Neural cell (in vitro differentiated cells): ENCODE measurements at regions not wholly inside any gene's neighbourhood (a gene's known extent, or its start where the extent isn't known, plus 50 kb on each side); places are given as distances from the start of the nearest gene placed in this dataset.

ENCODE experiments used
- H2AFZ ChIP-seq: fragments of 200-600, 300-800 bp; sonication (generic), shearing (Covaris generic); 2 replicates; pipeline ENCODE4 v1.6.0; 2014; ENCODE audit warnings: low read depth, mild to moderate bottlenecking, antibody characterized with exemption, low read length, moderate library complexity
- H3F3A ChIP-seq: fragments of 200-600 bp; shearing (Covaris generic); 2 replicates; pipeline ENCODE4 v1.6.1; 2016; ENCODE audit warnings: mild to moderate bottlenecking, moderate library complexity, mixed read lengths, antibody characterized with exemption, low read length; ENCODE audit not compliant: insufficient read depth, poor library complexity, severe bottlenecking
- H3K27ac ChIP-seq: fragments of 200-600, 300-800 bp; sonication (generic), shearing (Covaris generic); 2 replicates; pipeline ENCODE4 v1.5.1; 2014; ENCODE audit warnings: mild to moderate bottlenecking, low read length, moderate library complexity
- H3K27me3 ChIP-seq: fragments of 300-800, 200-600 bp; sonication (generic), shearing (Covaris generic); 2 replicates; pipeline ENCODE4 v1.6.0; 2014; ENCODE audit warnings: mild to moderate bottlenecking, low read depth, low read length, moderate library complexity; ENCODE audit not compliant: insufficient read depth
- H3K36me3 ChIP-seq: fragments of 300-800, 200-600 bp; sonication (generic), shearing (Covaris generic); 2 replicates; pipeline ENCODE4 v1.5.1; 2014; ENCODE audit warnings: mild to moderate bottlenecking, antibody characterized with exemption, low read length, moderate library complexity; ENCODE audit not compliant: insufficient read depth
- H3K4me2 ChIP-seq: fragments of 300-800, 200-600 bp; sonication (generic), shearing (Covaris generic); 2 replicates; pipeline ENCODE4 v1.6.0; 2014; ENCODE audit warnings: mild to moderate bottlenecking, low read length
- H3K4me3 ChIP-seq: fragments of 300-800, 200-600 bp; sonication (generic), shearing (Covaris generic); 2 replicates; pipeline ENCODE4 v1.5.1; 2014; ENCODE audit warnings: mild to moderate bottlenecking, low read length, moderate library complexity
- H3K79me2 ChIP-seq: fragments of 200-600 bp; shearing (Covaris generic); replicated peaks from 2 replicates; pipeline ENCODE4 v1.6.0; 2014; ENCODE audit warnings: mild to moderate bottlenecking, low read length, moderate library complexity; ENCODE audit not compliant: insufficient read depth
- H3K9ac ChIP-seq: fragments of 300-800, 200-600 bp; sonication (generic), shearing (Covaris generic); 2 replicates; pipeline ENCODE4 v1.6.1; 2016; ENCODE audit warnings: mild to moderate bottlenecking, low read length, mixed read lengths
- H3K9me2 ChIP-seq: fragments of 200-600 bp; shearing (Covaris generic); 2 replicates; pipeline ENCODE4 v1.6.1; 2016; ENCODE audit warnings: mild to moderate bottlenecking, low read length, mixed read lengths; ENCODE audit not compliant: insufficient read depth
- H3K9me3 ChIP-seq: fragments of 200-600, 300-800 bp; sonication (generic), shearing (Covaris generic); 2 replicates; pipeline ENCODE4 v1.6.1; 2016; ENCODE audit warnings: mild to moderate bottlenecking, mixed run types, low read length, moderate library complexity, mixed read lengths
- H4K20me1 ChIP-seq: fragments of 200-600 bp; shearing (Covaris generic); 2 replicates; pipeline ENCODE4 v1.6.1; 2016; ENCODE audit warnings: mild to moderate bottlenecking, mixed run types; ENCODE audit not compliant: insufficient read depth
- CTCF ChIP-seq: fragments of 450-650 bp; IDR thresholded peaks from 2 replicates; pipeline ENCODE4 v1.5.1; 2014; ENCODE audit warnings: antibody characterized with exemption, mild to moderate bottlenecking, moderate library complexity; ENCODE audit not compliant: poor library complexity, severe bottlenecking
- EP300 ChIP-seq: fragments of 450-650 bp; conservative IDR thresholded peaks from 2 replicates; pipeline ENCODE4 v1.6.1; 2014; ENCODE audit warnings: antibody characterized with exemption, mild to moderate bottlenecking, moderate library complexity; ENCODE audit not compliant: poor library complexity, severe bottlenecking
- EZH2 ChIP-seq: fragments of 200-600, 300-800 bp; shearing (Covaris generic), sonication (generic); IDR thresholded peaks from 2 replicates; pipeline ENCODE4 v1.6.1; 2014; ENCODE audit warnings: antibody characterized with exemption, low read length, borderline replicate concordance, mild to moderate bottlenecking; ENCODE audit not compliant: insufficient read depth, poor library complexity, severe bottlenecking
- MXI1 ChIP-seq: fragments of 450-650 bp; conservative IDR thresholded peaks from 2 replicates; pipeline ENCODE4 v1.6.1; 2014; ENCODE audit warnings: antibody characterized with exemption, mild to moderate bottlenecking; ENCODE audit not compliant: poor library complexity, severe bottlenecking
- POLR2AphosphoS5 ChIP-seq: IDR thresholded peaks from 2 replicates; pipeline ENCODE4 v1.6.1; 2012
- RAD21 ChIP-seq: fragments of 450-650 bp; conservative IDR thresholded peaks from 2 replicates; pipeline ENCODE4 v1.6.1; 2014; ENCODE audit warnings: antibody characterized with exemption, mild to moderate bottlenecking, moderate library complexity
- REST ChIP-seq: IDR thresholded peaks from 2 replicates; pipeline ENCODE4 v1.6.1; 2012; ENCODE audit warnings: borderline replicate concordance
- SMC3 ChIP-seq: fragments of 450-650 bp; conservative IDR thresholded peaks from 2 replicates; pipeline ENCODE4 v1.6.1; 2014; ENCODE audit warnings: antibody characterized with exemption, mild to moderate bottlenecking, moderate library complexity; ENCODE audit not compliant: poor library complexity
- TAF1 ChIP-seq: IDR thresholded peaks from 2 replicates; pipeline ENCODE4 v1.6.1; 2012; ENCODE audit warnings: low read depth

- Histone ChIP-seq H3K36me3 (no peaks in the 10 kb centered on the region), H3F3A (no peaks in the 10 kb centered on the region), H3K4me2 (no peak overlapping the region), H3K79me2 (no peaks in the 10 kb centered on the region), H4K20me1 (no peaks in the 10 kb centered on the region), H3K27me3 (no peaks in the 10 kb centered on the region), H3K4me3 (no peak overlapping the region), H3K27ac (no peak overlapping the region), H3K9me2 (no peaks in the 10 kb centered on the region), H2AFZ (no peak overlapping the region), H3K9ac (no peak overlapping the region), H3K9me3 (no peaks in the 10 kb centered on the region)
- no peak for TF ChIP-seq REST
Observed at GRCh38 chr2:43038696-43039094, 187.7 kb downstream of the ZFP36L2 start.

- Histone ChIP-seq H3F3A (no peaks in the 10 kb centered on the region), H3K79me2 (no peaks in the 10 kb centered on the region), H3K36me3 (no peaks in the 10 kb centered on the region), H2AFZ (no peak overlapping the region), H3K27ac (no peak overlapping the region), H3K9me2 (no peaks in the 10 kb centered on the region), H3K9me3 (no peaks in the 10 kb centered on the region), H3K9ac (no peak overlapping the region), H3K4me2 (no peak overlapping the region), H3K27me3 (no peaks in the 10 kb centered on the region), H3K4me3 (no peak overlapping the region), H4K20me1 (no peaks in the 10 kb centered on the region)
- TF ChIP-seq RAD21, result no peak
- TF ChIP-seq SMC3, result no peak
- TF ChIP-seq EP300, result no peak
- no peak for TF ChIP-seq MXI1
- TF ChIP-seq POLR2AphosphoS5, result no peak
- no peak for TF ChIP-seq CTCF
- TF ChIP-seq EZH2, result no peak
- no peak for TF ChIP-seq REST
- no peak for TF ChIP-seq TAF1
Observed at GRCh38 chr2:43038034-43038695, 188.2 kb downstream of the ZFP36L2 start.
